ENCODE measurements at regions not wholly inside any gene's neighbourhood (a gene's known extent, or its start where the extent isn't known, plus 50 kb on each side); places are given as distances from the start of the nearest gene placed in this dataset.
"Not testable (repeated sequence)": the region's sequence is repeated elsewhere in the genome, so short reads cannot be mapped to it uniquely, and the experiment has no call there.

GRCh38 chr4:66123831-66124413 is 453.6 kb upstream of the EPHA5 start:
- TF ChIP-seq CTCF (conservative IDR thresholded peaks at IDR 0.05; ENCODE audit: low read depth, low read length) = no peak
- no peak for DNase-seq (ENCODE audit: low read depth)
- H3K4me3 ChIP-seq (ENCODE audit: low read depth, low read length) = no peak overlapping the region

GRCh38 chr4:66123190-66123589 is 452.9 kb upstream of the EPHA5 start:
- peak; percentile 31 for DNase-seq (ENCODE audit: low read depth)
- H3K4me3 ChIP-seq (ENCODE audit: low read depth, low read length) = no peak overlapping the region
- TF ChIP-seq CTCF (conservative IDR thresholded peaks at IDR 0.05; ENCODE audit: low read depth, low read length) = no peak

- DNase-seq (ENCODE audit: low read depth); H3K4me3 ChIP-seq (ENCODE audit: low read depth, low read length): not testable (repeated sequence)
These were observed 444.9 kb upstream of the EPHA5 start for GRCh38 chr4:66115231-66115630.

- no peak for TF ChIP-seq CTCF (conservative IDR thresholded peaks at IDR 0.05; ENCODE audit: low read depth, low read length)
- peak; percentile 2 for DNase-seq (ENCODE audit: low read depth)
- H3K4me3 ChIP-seq (ENCODE audit: low read depth, low read length) = no peak overlapping the region
These were observed 438.6 kb upstream of the EPHA5 start for GRCh38 chr4:66108898-66109297.

- H3K4me3 ChIP-seq (ENCODE audit: low read depth, low read length) = no peak overlapping the region
- TF ChIP-seq CTCF (conservative IDR thresholded peaks at IDR 0.05; ENCODE audit: low read depth, low read length) = no peak
- DNase-seq (ENCODE audit: low read depth) = no peak
These were observed 426.9 kb upstream of the EPHA5 start for GRCh38 chr4:66097218-66097617.

- DNase-seq (ENCODE audit: low read depth) = no peak
- no peak for TF ChIP-seq CTCF (conservative IDR thresholded peaks at IDR 0.05; ENCODE audit: low read depth, low read length)
- no peak overlapping the region for H3K4me3 ChIP-seq (ENCODE audit: low read depth, low read length)
These were observed 424.8 kb upstream of the EPHA5 start for GRCh38 chr4:66095065-66095464.

GRCh38 chr4:66094070-66094469 is 423.8 kb upstream of the EPHA5 start:
- no peak overlapping the region for H3K4me3 ChIP-seq (ENCODE audit: low read depth, low read length)
- no peak for TF ChIP-seq CTCF (conservative IDR thresholded peaks at IDR 0.05; ENCODE audit: low read depth, low read length)
- DNase-seq (ENCODE audit: low read depth) = no peak

All from choroid plexus epithelial cell (primary cell).